GM13976 (cell line): ENCODE measurements at regions not wholly inside any gene's neighbourhood (a gene's known extent, or its start where the extent isn't known, plus 50 kb on each side); places are given as distances from the start of the nearest gene placed in this dataset.

ENCODE experiments used
- DNase-seq: peaks from one replicate; pipeline ENCODE4 v3.0.0; 2012; ENCODE audit warnings: low spot score
- in situ Hi-C: fragments of 300-500 bp; cut with MboI; formaldehyde crosslinking; loops from one replicate; pipeline ENCODE4 v1.12.0; 2022; ENCODE audit warnings: low sequenced_read_pairs, mixed read lengths, inconsistent platforms; ENCODE audit not compliant: unreplicated experiment
- TF ChIP-seq, protein P1 (sequence below): IDR thresholded peaks from 2 replicates; pipeline ENCODE4 v1.5.1; 2012; ENCODE audit warnings: borderline replicate concordance, mild to moderate bottlenecking; ENCODE audit not compliant: insufficient read depth; ENCODE audit errors: extremely low read depth, missing control alignments, control extremely low read depth

DNA sequence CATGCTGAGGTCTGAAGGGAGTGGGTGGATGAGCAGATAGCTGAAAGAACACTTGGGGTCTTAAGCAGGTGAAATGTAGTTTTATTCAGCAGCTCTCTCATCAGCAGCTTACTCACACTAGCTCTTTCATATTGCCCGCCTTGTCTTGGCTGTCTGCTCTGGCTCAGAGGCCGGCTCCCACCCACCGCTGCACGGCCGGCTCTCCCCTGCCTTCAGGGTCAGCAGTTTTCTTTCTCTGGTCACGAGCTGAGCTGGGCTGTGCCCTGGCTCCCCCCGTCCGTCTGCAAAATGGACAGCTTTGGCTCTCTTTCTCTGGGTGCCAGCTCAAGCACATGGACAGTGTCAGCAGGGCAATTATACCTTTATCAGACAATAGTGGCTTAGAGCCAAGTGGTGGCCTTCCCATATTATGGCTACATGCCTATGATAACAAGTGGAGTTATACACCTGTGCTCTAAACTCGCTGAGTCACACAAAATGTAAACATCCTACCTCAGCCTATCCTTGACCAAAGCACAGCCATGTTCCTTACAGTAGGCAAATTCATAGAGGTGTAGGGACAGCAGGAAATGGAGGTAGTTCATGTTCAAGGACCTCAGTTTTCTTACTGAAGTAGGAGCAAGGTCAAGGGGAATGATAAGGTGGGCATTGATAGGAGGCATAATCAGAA lies 224.8 kb downstream of the SOCS6 start:
- DNase-seq = no peak
- TF ChIP-seq, protein P1, sequence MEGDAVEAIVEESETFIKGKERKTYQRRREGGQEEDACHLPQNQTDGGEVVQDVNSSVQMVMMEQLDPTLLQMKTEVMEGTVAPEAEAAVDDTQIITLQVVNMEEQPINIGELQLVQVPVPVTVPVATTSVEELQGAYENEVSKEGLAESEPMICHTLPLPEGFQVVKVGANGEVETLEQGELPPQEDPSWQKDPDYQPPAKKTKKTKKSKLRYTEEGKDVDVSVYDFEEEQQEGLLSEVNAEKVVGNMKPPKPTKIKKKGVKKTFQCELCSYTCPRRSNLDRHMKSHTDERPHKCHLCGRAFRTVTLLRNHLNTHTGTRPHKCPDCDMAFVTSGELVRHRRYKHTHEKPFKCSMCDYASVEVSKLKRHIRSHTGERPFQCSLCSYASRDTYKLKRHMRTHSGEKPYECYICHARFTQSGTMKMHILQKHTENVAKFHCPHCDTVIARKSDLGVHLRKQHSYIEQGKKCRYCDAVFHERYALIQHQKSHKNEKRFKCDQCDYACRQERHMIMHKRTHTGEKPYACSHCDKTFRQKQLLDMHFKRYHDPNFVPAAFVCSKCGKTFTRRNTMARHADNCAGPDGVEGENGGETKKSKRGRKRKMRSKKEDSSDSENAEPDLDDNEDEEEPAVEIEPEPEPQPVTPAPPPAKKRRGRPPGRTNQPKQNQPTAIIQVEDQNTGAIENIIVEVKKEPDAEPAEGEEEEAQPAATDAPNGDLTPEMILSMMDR = no peak
- in situ Hi-C loops = no loop called here

DNA sequence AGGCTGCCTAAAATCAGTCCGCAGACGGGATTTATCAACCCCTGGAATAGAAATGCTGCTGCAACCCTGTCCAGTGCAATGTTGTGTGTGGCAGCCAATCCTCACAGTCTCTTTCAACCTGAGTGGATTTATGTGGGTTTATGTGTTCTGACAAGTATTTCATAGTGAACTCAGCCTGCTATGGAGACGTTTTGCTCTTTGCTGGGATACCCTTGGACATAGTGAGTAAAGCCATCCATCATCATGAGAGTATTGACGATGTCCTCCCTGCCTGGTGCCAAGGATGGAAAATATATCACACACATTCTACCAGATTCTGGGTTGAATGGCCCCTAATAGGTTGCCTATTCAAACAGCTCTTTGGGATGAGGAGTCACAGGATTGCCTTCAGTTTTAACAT lies 219.1 kb downstream of the SOCS6 start:
- TF ChIP-seq, protein P1 = no peak
- in situ Hi-C loops = no loop called here
- no peak for DNase-seq

DNA sequence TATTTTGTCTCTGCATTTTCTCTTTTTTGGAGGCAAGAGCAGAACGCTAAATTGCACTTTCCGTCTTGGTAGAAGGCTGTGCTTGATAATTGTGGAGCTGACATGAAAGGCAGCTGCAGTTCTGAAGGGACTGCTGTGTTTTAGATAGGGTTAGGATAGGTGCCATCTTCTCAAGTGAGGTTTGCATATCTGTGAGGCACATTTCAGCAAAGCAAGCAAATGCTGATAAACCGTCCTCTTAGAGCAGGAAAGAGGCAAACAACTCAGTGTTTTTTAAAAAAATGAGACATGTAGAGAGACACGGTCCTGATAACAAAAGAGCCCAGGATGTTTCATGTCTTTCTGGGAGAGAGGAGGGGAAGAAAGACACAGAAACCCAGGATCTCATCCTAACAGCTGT lies 217.7 kb downstream of the SOCS6 start:
- in situ Hi-C loops = no loop called here

GRCh38 chr18:70503060-70503459 lies 214.2 kb downstream of the SOCS6 start:
- TF ChIP-seq, protein P1 = no peak
- DNase-seq = no peak
- in situ Hi-C loops = no loop called here

More for the DNA sequence above, 217.7 kb downstream of the SOCS6 start:
- TF ChIP-seq, protein P1 = no peak
- DNase-seq = no peak

- in situ Hi-C loops = no loop called here
- TF ChIP-seq, protein P1 = no peak
- DNase-seq = no peak
Measured at GRCh38 chr18:70501358-70501757, 212.5 kb downstream of the SOCS6 start.

DNA sequence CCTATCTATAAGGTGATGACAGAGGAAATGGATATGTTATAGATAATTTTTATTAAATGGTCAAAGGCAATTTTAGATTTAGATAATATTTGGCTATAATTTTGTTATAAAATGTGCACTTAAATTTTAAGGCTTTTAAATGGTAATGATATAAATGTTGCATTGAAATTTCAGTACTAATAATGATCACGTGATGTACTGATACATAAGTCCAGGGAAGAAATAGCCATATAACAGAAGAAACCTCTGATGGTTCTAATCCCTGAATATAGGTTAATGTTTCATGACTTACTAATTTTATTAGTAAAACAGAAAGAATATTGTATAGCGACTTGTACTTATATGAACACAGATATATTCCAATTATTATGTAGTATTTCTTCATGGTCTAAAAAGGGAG lies 211.9 kb downstream of the SOCS6 start:
- DNase-seq = no peak
- TF ChIP-seq, protein P1 = no peak
- in situ Hi-C loops = no loop called here

DNA sequence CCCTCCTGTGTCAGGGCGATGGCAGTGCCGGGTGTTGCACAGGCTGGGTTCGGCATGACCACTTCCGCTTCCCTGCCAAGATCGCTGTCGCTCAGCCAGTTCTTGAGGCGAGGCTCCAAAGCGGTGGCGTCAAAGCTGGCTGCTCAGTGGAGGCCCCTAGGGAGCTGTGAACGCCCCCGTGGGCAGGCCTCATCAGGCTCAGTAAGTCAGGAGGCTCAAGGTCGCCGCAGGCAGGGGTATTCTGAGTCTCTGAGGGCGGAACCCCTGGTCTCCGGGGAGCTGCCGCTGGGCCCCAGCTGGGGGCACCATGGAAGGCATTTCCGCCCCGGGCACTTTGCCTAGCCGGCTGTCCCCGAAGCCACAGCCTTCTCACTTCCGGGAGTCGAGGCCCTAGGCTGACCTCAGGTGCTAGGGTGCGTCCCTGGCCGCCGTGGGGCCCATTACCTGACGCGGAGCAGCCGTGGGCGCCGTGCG lies 210.4 kb downstream of the SOCS6 start:
- TF ChIP-seq, protein P1 = no peak
- DNase-seq = no peak
- in situ Hi-C loops = no loop called here
